ENCODE measurements at regions not wholly inside any gene's neighbourhood (a gene's known extent, or its start where the extent isn't known, plus 50 kb on each side); places are given as distances from the start of the nearest gene placed in this dataset.

- TF ChIP-seq CTCF (IDR thresholded peaks at IDR 0.05; ENCODE audit: borderline replicate concordance, extremely low read depth, low read length, poor library complexity, severe bottlenecking) = no peak
- no peak for TF ChIP-seq EZH2 (IDR thresholded peaks at IDR 0.05; ENCODE audit: borderline replicate concordance, low read depth, low read length, severe bottlenecking)
- Histone ChIP-seq H4K20me1 (ENCODE audit: insufficient read depth, low read length) (no peaks in the 10 kb centered on the region), H3K27me3 (ENCODE audit: insufficient read depth, low read length, poor library complexity) (no peaks in the 10 kb centered on the region), H3K79me2 (ENCODE audit: insufficient read depth, low read length) (no peaks in the 10 kb centered on the region), H3K9ac (ENCODE audit: low read depth, low read length) (no peak overlapping the region), H3K36me3 (ENCODE audit: insufficient read depth, low read length) (no peaks in the 10 kb centered on the region), H3K4me3 (ENCODE audit: low read depth in 1 of 2, low read length in 2 of 2) (no peak overlapping the region), H2AFZ (ENCODE audit: low read depth, low read length) (no peak overlapping the region), H3K4me1 (ENCODE audit: insufficient read depth, low read length) (no peaks in the 10 kb centered on the region), H3K27ac (ENCODE audit: low read length) (no peak overlapping the region), H3K9me3 (ENCODE audit: insufficient read depth, low read length, severe bottlenecking) (no peaks in the 10 kb centered on the region), H3K4me2 (ENCODE audit: insufficient read depth, low read length) (no peak overlapping the region)
- ATAC-seq (ENCODE audit: insufficient read depth, low read depth) (no peak), DNase-seq (no peak)
These were observed 150.7 kb downstream of the ADAMTS15 start for GRCh38 chr11:130599073-130599654.

GRCh38 chr11:130600139-130600538, 151.7 kb downstream of the ADAMTS15 start:
- Histone ChIP-seq H3K4me1 (ENCODE audit: insufficient read depth, low read length) (no peaks in the 10 kb centered on the region), H4K20me1 (ENCODE audit: insufficient read depth, low read length) (no peaks in the 10 kb centered on the region), H3K9me3 (ENCODE audit: insufficient read depth, low read length, severe bottlenecking) (no peaks in the 10 kb centered on the region), H3K27me3 (ENCODE audit: insufficient read depth, low read length, poor library complexity) (no peaks in the 10 kb centered on the region), H3K9ac (ENCODE audit: low read depth, low read length) (no peak overlapping the region), H2AFZ (ENCODE audit: low read depth, low read length) (no peak overlapping the region), H3K27ac (ENCODE audit: low read length) (no peak overlapping the region), H3K79me2 (ENCODE audit: insufficient read depth, low read length) (no peaks in the 10 kb centered on the region), H3K4me3 (ENCODE audit: low read depth in 1 of 2, low read length in 2 of 2) (no peak overlapping the region), H3K36me3 (ENCODE audit: insufficient read depth, low read length) (no peaks in the 10 kb centered on the region), H3K4me2 (ENCODE audit: insufficient read depth, low read length) (no peak overlapping the region)
- TF ChIP-seq EZH2 (IDR thresholded peaks at IDR 0.05; ENCODE audit: borderline replicate concordance, low read depth, low read length, severe bottlenecking) (no peak), CTCF (IDR thresholded peaks at IDR 0.05; ENCODE audit: borderline replicate concordance, extremely low read depth, low read length, poor library complexity, severe bottlenecking) (no peak)
- ATAC-seq (ENCODE audit: insufficient read depth, low read depth) (no peak), DNase-seq (no peak)

GRCh38 chr11:130600616-130601015, 152.2 kb downstream of the ADAMTS15 start:
- Histone ChIP-seq H3K4me3 (ENCODE audit: low read depth in 1 of 2, low read length in 2 of 2) (no peak overlapping the region), H3K27me3 (ENCODE audit: insufficient read depth, low read length, poor library complexity) (no peaks in the 10 kb centered on the region), H3K4me2 (ENCODE audit: insufficient read depth, low read length) (no peak overlapping the region), H3K79me2 (ENCODE audit: insufficient read depth, low read length) (no peaks in the 10 kb centered on the region), H2AFZ (ENCODE audit: low read depth, low read length) (no peak overlapping the region), H3K36me3 (ENCODE audit: insufficient read depth, low read length) (no peaks in the 10 kb centered on the region), H3K4me1 (ENCODE audit: insufficient read depth, low read length) (no peaks in the 10 kb centered on the region), H3K9ac (ENCODE audit: low read depth, low read length) (no peak overlapping the region), H3K9me3 (ENCODE audit: insufficient read depth, low read length, severe bottlenecking) (no peaks in the 10 kb centered on the region), H4K20me1 (ENCODE audit: insufficient read depth, low read length) (no peaks in the 10 kb centered on the region), H3K27ac (ENCODE audit: low read length) (no peak overlapping the region)
- TF ChIP-seq EZH2 (IDR thresholded peaks at IDR 0.05; ENCODE audit: borderline replicate concordance, low read depth, low read length, severe bottlenecking) (no peak), CTCF (IDR thresholded peaks at IDR 0.05; ENCODE audit: borderline replicate concordance, extremely low read depth, low read length, poor library complexity, severe bottlenecking) (no peak)
- no peak for DNase-seq
- ATAC-seq (ENCODE audit: insufficient read depth, low read depth) = no peak

- no peaks in the 10 kb centered on the region for H3K9me3 ChIP-seq (ENCODE audit: insufficient read depth, low read length, severe bottlenecking)
- no peak for ATAC-seq (ENCODE audit: insufficient read depth, low read depth)
These were observed 152.7 kb downstream of the ADAMTS15 start for GRCh38 chr11:130601141-130601540.

More at GRCh38 chr11:130601141-130601540, 152.7 kb downstream of the ADAMTS15 start:
- Histone ChIP-seq H3K4me2 (ENCODE audit: insufficient read depth, low read length) (no peak overlapping the region), H3K36me3 (ENCODE audit: insufficient read depth, low read length) (no peaks in the 10 kb centered on the region), H3K9ac (ENCODE audit: low read depth, low read length) (no peak overlapping the region), H3K27ac (ENCODE audit: low read length) (no peak overlapping the region), H3K27me3 (ENCODE audit: insufficient read depth, low read length, poor library complexity) (no peaks in the 10 kb centered on the region), H3K4me1 (ENCODE audit: insufficient read depth, low read length) (no peaks in the 10 kb centered on the region), H3K79me2 (ENCODE audit: insufficient read depth, low read length) (no peaks in the 10 kb centered on the region), H4K20me1 (ENCODE audit: insufficient read depth, low read length) (no peaks in the 10 kb centered on the region), H2AFZ (ENCODE audit: low read depth, low read length) (no peak overlapping the region), H3K4me3 (ENCODE audit: low read depth in 1 of 2, low read length in 2 of 2) (no peak overlapping the region)
- DNase-seq = no peak
- TF ChIP-seq CTCF (IDR thresholded peaks at IDR 0.05; ENCODE audit: borderline replicate concordance, extremely low read depth, low read length, poor library complexity, severe bottlenecking) (no peak), EZH2 (IDR thresholded peaks at IDR 0.05; ENCODE audit: borderline replicate concordance, low read depth, low read length, severe bottlenecking) (no peak)
